Cardiac muscle cell (in vitro differentiated cells and primary cell): ENCODE measurements at regions not wholly inside any gene's neighbourhood (a gene's known extent, or its start where the extent isn't known, plus 50 kb on each side); places are given as distances from the start of the nearest gene placed in this dataset.
A peak's percentile ranks its signal among the peaks of the same experiment; 100 is the strongest.

Experiments used
- DNase-seq, 2 donors: peaks; one replicate each; pipeline versions ENCODE4 v3.0.0 to v3.0.0-alpha.2; 2010 to 2017; ENCODE audit warnings: low read depth in 1 of 2, low spot score in 1 of 2
- H3K27ac ChIP-seq: fragments of 200-600 bp; sonication (generic); 2 replicates; pipeline ENCODE4 v1.5.1; 2016
- H3K27me3 ChIP-seq: fragments of 200-600 bp; sonication (generic); 2 replicates; pipeline ENCODE4 v1.6.0; 2016; ENCODE audit warnings: control low read depth
- H3K36me3 ChIP-seq: fragments of 200-600 bp; sonication (generic); 2 replicates; pipeline ENCODE4 v1.5.1; 2016; ENCODE audit warnings: control low read depth
- H3K4me1 ChIP-seq: fragments of 200-600 bp; sonication (generic); 2 replicates; pipeline ENCODE4 v1.8.1; 2017; ENCODE audit warnings: low read depth, mild to moderate bottlenecking, mixed run types
- H3K4me3 ChIP-seq: fragments of 200-600 bp; sonication (generic); 2 replicates; pipeline ENCODE4 v1.5.1; 2016; ENCODE audit warnings: mild to moderate bottlenecking
- H3K9me3 ChIP-seq: fragments of 200-600 bp; sonication (generic); 2 replicates; pipeline ENCODE4 v1.5.1; 2017; ENCODE audit warnings: low read depth, mild to moderate bottlenecking, control low read depth
- CTCF ChIP-seq: IDR thresholded peaks from 2 replicates; pipeline ENCODE4 v1.5.1; 2012; ENCODE audit warnings: low read depth, mild to moderate bottlenecking, low read length

- H3K36me3 ChIP-seq: no peaks in the 10 kb centered on the region
- H3K27me3 ChIP-seq: no peaks in the 10 kb centered on the region
- no peak overlapping the region for H3K4me3 ChIP-seq
- peak in 1 of 2 donors; percentile 54 for DNase-seq
- no peak for TF ChIP-seq CTCF
- no peak overlapping the region for H3K27ac ChIP-seq
- H3K9me3 ChIP-seq: no peaks in the 10 kb centered on the region
- H3K4me1 ChIP-seq: peaks cover 3% of the 10 kb centered on the region
These were observed 203.7 kb downstream of the NXNL2 start for GRCh38 chr9:88738709-88739108.

GRCh38 chr9:88739373-88739772, 204.4 kb downstream of the NXNL2 start:
- H3K4me1 ChIP-seq: no peaks in the 10 kb centered on the region
- H3K36me3 ChIP-seq: no peaks in the 10 kb centered on the region
- H3K27me3 ChIP-seq: no peaks in the 10 kb centered on the region
- TF ChIP-seq CTCF: no peak
- DNase-seq: no peak
- H3K27ac ChIP-seq: no peak overlapping the region
- H3K4me3 ChIP-seq: no peak overlapping the region
- H3K9me3 ChIP-seq: no peaks in the 10 kb centered on the region

- Histone ChIP-seq H3K36me3 (no peaks in the 10 kb centered on the region), H3K4me3 (no peak overlapping the region), H3K27ac (no peak overlapping the region), H3K27me3 (no peaks in the 10 kb centered on the region), H3K4me1 (peaks cover 5% of the 10 kb centered on the region), H3K9me3 (no peaks in the 10 kb centered on the region)
- TF ChIP-seq CTCF: no peak
- DNase-seq: no peak
These were observed 205.9 kb downstream of the NXNL2 start for GRCh38 chr9:88740844-88741243.

- no peak for DNase-seq
- H3K27me3 ChIP-seq: no peaks in the 10 kb centered on the region
- TF ChIP-seq CTCF: peak; percentile 33
- H3K4me1 ChIP-seq: peaks cover 10% of the 10 kb centered on the region
- H3K27ac ChIP-seq: no peak overlapping the region
- no peaks in the 10 kb centered on the region for H3K36me3 ChIP-seq
- H3K4me3 ChIP-seq: no peak overlapping the region
- no peaks in the 10 kb centered on the region for H3K9me3 ChIP-seq
These were observed 206.4 kb downstream of the NXNL2 start for GRCh38 chr9:88741335-88741734.

GRCh38 chr9:88742483-88742882, 207.5 kb downstream of the NXNL2 start:
- DNase-seq: peak in 1 of 2 donors; percentile 81
- no peak overlapping the region for H3K4me3 ChIP-seq
- no peak overlapping the region for H3K27ac ChIP-seq
- no peaks in the 10 kb centered on the region for H3K9me3 ChIP-seq
- TF ChIP-seq CTCF: no peak
- H3K4me1 ChIP-seq: peaks cover 21% of the 10 kb centered on the region
- H3K36me3 ChIP-seq: no peaks in the 10 kb centered on the region
- no peaks in the 10 kb centered on the region for H3K27me3 ChIP-seq

GRCh38 chr9:88742905-88743304, 207.9 kb downstream of the NXNL2 start:
- DNase-seq: no peak
- Histone ChIP-seq H3K36me3 (no peaks in the 10 kb centered on the region), H3K27me3 (no peaks in the 10 kb centered on the region), H3K4me3 (no peak overlapping the region), H3K4me1 (peaks cover 25% of the 10 kb centered on the region), H3K9me3 (no peaks in the 10 kb centered on the region), H3K27ac (no peak overlapping the region)
- no peak for TF ChIP-seq CTCF
